ENCODE measurements at regions not wholly inside any gene's neighbourhood (a gene's known extent, or its start where the extent isn't known, plus 50 kb on each side); places are given as distances from the start of the nearest gene placed in this dataset.

GRCh38 chr6:27623103-27623502 is 150.2 kb upstream of the ZNF184 start:
- no peak overlapping the region for H3K4me2 ChIP-seq (ENCODE audit: low read depth, low read length)
- H2BK120ac ChIP-seq (ENCODE audit: low read depth, low read length) = no peak overlapping the region
- no peaks in the 10 kb centered on the region for H4K20me1 ChIP-seq (ENCODE audit: insufficient read depth, low read length)
- no peaks in the 10 kb centered on the region for H3K4me1 ChIP-seq (ENCODE audit: control insufficient read depth, insufficient read depth, low read length)
- H3K9ac ChIP-seq (ENCODE audit: low read depth, low read length) = no peak overlapping the region
- no peak overlapping the region for H3K4me3 ChIP-seq (ENCODE audit: insufficient read depth, low read depth, low read length)
- no peak for TF ChIP-seq USF2 (IDR thresholded peaks at IDR 0.05; ENCODE audit: low read depth, low read length)
- no peak for TF ChIP-seq SMC3 (IDR thresholded peaks at IDR 0.05; ENCODE audit: low read depth, low read length)
- TF ChIP-seq ELK1 (IDR thresholded peaks at IDR 0.05; ENCODE audit: borderline replicate concordance, low read depth, low read length) = no peak
- TF ChIP-seq CHD1 (IDR thresholded peaks at IDR 0.05; ENCODE audit: low read depth, low read length) = no peak
- 20% methylated on average over 1 of the region's 3 CpGs; no CpG with 5 or more reads in 1 of the 2 experiments for WGBS, 2 experiments (ENCODE audit: extremely low coverage in 2 of 2, insufficient read length in 1 of 2)
- H3K18ac ChIP-seq (ENCODE audit: low read depth, low read length) = no peak overlapping the region
- no peaks in the 10 kb centered on the region for H3K27me3 ChIP-seq (ENCODE audit: control insufficient read depth, insufficient read depth, low read length)
- H4K91ac ChIP-seq (ENCODE audit: insufficient read depth, low read depth, low read length) = no peak overlapping the region
- H3K36me3 ChIP-seq (ENCODE audit: control insufficient read depth, insufficient read depth, low read length) = no peaks in the 10 kb centered on the region
- dilution Hi-C loops (cut with HindIII; ENCODE audit: low sequenced_read_pairs, unreplicated experiment) (no loop called here), intact Hi-C loops (cut with micrococcal nuclease) (no loop called here), in situ Hi-C loops (cut with MboI; ENCODE audit: low sequenced_read_pairs) (no loop called here)
- H4K5ac ChIP-seq (ENCODE audit: low read depth, low read length) = no peak overlapping the region
- ChIA-PET POLR2A (ENCODE audit: unreplicated experiment) (no interaction called here), CTCF (no interaction called here)
- H3K4ac ChIP-seq (ENCODE audit: low read depth, low read length) = no peak overlapping the region
- no peak overlapping the region for H2BK20ac ChIP-seq (ENCODE audit: low read depth, low read length)
- H2BK15ac ChIP-seq (ENCODE audit: low read depth, low read length) = no peak overlapping the region
- DNase-seq = no peak
- no peaks in the 10 kb centered on the region for H3K9me3 ChIP-seq (ENCODE audit: control insufficient read depth, insufficient read depth, low read length)
- no peak overlapping the region for H3K14ac ChIP-seq (replicated peaks; ENCODE audit: low read depth, low read length)
- H2BK5ac ChIP-seq (ENCODE audit: low read depth, low read length, poor library complexity, severe bottlenecking) = no peak overlapping the region
- no peak overlapping the region for H3K56ac ChIP-seq (ENCODE audit: extremely low read depth, insufficient read depth, low read length)
- H2AFZ ChIP-seq (replicated peaks; ENCODE audit: low read length, poor library complexity) = no peak overlapping the region
- no peak overlapping the region for H2AK9ac ChIP-seq (replicated peaks; ENCODE audit: low read depth, low read length, poor library complexity)
- no peak overlapping the region for H3K23ac ChIP-seq (ENCODE audit: low read depth, low read length)
- no peak for ATAC-seq (ENCODE audit: low read depth)
- H3K9me1 ChIP-seq (ENCODE audit: insufficient read depth, low read length) = no peaks in the 10 kb centered on the region
- H4K8ac ChIP-seq (ENCODE audit: low read depth in 2 of 2, low read length in 2 of 2) = no peak overlapping the region
- H3K27ac ChIP-seq (ENCODE audit: insufficient read depth, low read length) = no peak overlapping the region
- no peak overlapping the region for H2AK5ac ChIP-seq (ENCODE audit: low read depth, low read length)
- H3K79me1 ChIP-seq (ENCODE audit: low read depth in 1 of 2, low read length in 2 of 2) = no peaks in the 10 kb centered on the region
- no TSS peak for BruUV-seq (replicated peaks)

All from IMR-90 (cell line).